ENCODE measurements at regions not wholly inside any gene's neighbourhood (a gene's known extent, or its start where the extent isn't known, plus 50 kb on each side); places are given as distances from the start of the nearest gene placed in this dataset.
A peak's percentile ranks its signal among the peaks of the same experiment; 100 is the strongest.

DNA sequence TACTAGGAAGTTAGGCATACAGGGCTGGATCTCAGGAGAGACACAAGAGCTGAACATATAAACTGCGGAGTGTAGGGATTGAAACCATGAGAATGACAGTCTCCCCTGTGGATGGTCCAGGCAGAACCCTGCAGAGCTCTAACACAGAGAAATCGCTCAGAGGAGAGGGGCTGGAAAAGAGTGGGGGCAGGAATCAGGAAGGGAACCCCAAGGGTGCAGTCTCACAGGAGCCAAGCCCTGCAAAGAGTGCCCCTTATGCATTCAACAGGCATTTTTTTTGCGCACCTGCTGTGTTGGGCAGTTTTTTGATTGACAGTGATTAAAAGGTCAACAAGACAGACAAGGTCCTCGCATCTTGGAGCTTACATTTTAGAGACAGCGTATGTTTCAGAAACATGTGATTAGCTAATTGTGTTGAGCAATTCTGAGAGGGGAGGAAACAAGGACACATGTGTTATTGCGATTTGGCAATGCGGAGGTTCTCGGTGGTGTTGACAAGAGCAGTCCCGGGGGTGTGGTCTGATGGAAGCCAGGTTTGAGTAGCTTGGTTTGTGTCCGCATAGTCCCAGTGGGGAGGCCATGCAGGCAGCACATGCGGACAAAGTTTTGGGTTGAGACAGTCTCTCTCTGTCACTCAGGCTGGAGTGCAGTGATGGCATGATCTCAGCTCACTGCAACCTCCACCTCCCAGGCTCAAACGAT, 182.6 kb upstream of the IRS2 start:
- H3K4me1 ChIP-seq (ENCODE audit: control extremely low read depth in 1 of 4, control insufficient read depth in 4 of 4, insufficient read depth in 4 of 4, low read length in 3 of 4), result no peaks in the 10 kb centered on the region
- no peak overlapping the region for H3K27ac ChIP-seq (ENCODE audit: insufficient read depth in 1 of 2, low read depth in 1 of 2, low read length in 2 of 2, poor library complexity in 1 of 2, severe bottlenecking in 2 of 2)
- no peak overlapping the region for H3K4me3 ChIP-seq (ENCODE audit: control insufficient read depth in 1 of 7, extremely low read depth in 1 of 7, insufficient read depth in 4 of 7, low read depth in 2 of 7, low read length in 6 of 7)
- peaks cover 0 to 4% (median 0%) of the 10 kb centered on the region in 5 experiments for H3K27me3 ChIP-seq (replicated peaks in 2 of 5; ENCODE audit: control insufficient read depth in 4 of 5, insufficient read depth in 5 of 5, low read length in 4 of 5)
- whole genome bisulfite sequencing (ENCODE audit: insufficient coverage), result 95% methylated on average over 12 of the region's 12 CpGs
- DNase-seq, result no peak
- peaks cover 0 to 6% (median 0%) of the 10 kb centered on the region in 5 experiments for H3K9me3 ChIP-seq (ENCODE audit: control extremely low read depth in 1 of 5, control insufficient read depth in 4 of 5, insufficient read depth in 2 of 5, low read depth in 1 of 5, low read length in 4 of 5)
- ChIA-PET POLR2A (no interaction called here), CTCF (interaction anchor here (1.0 kb wide), 1 partner anchor 17 kb away, joined by 3 read pairs; no protein-coding TSS in a partner anchor)
- H3K36me3 ChIP-seq (ENCODE audit: control insufficient read depth in 4 of 4, insufficient read depth in 4 of 4, low read length in 3 of 4), result no peaks in the 10 kb centered on the region

DNA sequence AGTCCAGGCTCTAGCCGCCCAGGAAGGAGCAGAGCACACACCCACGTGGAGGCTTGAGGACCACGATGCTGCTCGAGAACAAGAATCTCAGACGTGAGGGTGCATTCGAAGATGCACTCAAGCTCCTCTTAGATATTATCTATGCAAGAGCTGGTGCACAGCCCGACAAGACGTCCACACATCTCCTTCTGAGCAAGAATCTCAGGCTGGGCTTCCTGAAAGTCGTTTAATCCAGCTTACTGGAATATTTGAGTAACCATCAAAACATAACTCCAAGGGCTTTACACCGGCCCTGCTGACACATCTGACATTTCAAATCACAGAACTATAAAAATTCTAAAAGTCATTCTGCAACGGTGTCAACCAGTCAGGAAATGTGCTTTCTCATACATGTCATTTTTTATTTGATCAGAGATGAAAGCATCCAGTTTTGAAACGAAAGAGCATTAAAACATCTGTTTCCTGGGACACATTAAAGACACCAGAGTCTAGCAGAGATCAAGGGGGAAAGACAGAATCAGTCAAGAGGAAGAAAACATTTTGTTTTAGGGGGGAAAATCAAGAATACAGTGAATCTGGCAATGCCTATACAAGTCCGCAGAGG, 177.7 kb upstream of the IRS2 start:
- Histone ChIP-seq H3K27me3 (replicated peaks in 2 of 5; ENCODE audit: control insufficient read depth in 4 of 5, insufficient read depth in 5 of 5, low read length in 4 of 5) (peaks cover 0 to 16% (median 0%) of the 10 kb centered on the region in 5 experiments), H3K9me3 (ENCODE audit: control extremely low read depth in 1 of 5, control insufficient read depth in 4 of 5, insufficient read depth in 2 of 5, low read depth in 1 of 5, low read length in 4 of 5) (no peaks in the 10 kb centered on the region), H3K27ac (ENCODE audit: insufficient read depth in 1 of 2, low read depth in 1 of 2, low read length in 2 of 2, poor library complexity in 1 of 2, severe bottlenecking in 2 of 2) (no peak overlapping the region), H3K36me3 (ENCODE audit: control insufficient read depth in 4 of 4, insufficient read depth in 4 of 4, low read length in 3 of 4) (no peaks in the 10 kb centered on the region), H3K4me1 (ENCODE audit: control extremely low read depth in 1 of 4, control insufficient read depth in 4 of 4, insufficient read depth in 4 of 4, low read length in 3 of 4) (no peaks in the 10 kb centered on the region), H3K4me3 (ENCODE audit: control insufficient read depth in 1 of 7, extremely low read depth in 1 of 7, insufficient read depth in 4 of 7, low read depth in 2 of 7, low read length in 6 of 7) (no peak overlapping the region)
- WGBS (ENCODE audit: insufficient coverage), result 90% methylated on average over 11 of the region's 13 CpGs
- ChIA-PET CTCF (no interaction called here), POLR2A (no interaction called here)
- peak in 2 of 3 donors; percentile 2 for DNase-seq

DNA sequence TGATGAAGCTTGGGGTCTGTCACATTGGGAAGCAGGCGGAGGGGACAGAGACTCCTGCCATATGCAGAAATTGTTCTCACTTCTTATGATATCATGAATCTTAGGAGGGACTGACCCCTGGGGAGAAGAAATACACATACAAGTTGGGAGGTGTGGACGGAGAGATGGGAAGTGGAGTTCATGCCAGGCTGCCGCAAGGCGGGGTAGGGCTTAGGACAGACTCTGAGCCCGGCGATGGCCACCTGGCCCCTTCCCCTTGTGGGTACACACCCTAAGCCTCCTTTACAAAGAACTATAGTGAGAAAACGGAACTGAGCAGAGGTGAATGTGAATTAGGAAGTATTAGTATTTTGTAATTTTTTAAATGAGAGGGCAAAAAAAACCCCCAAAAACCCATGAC, 177.0 kb upstream of the IRS2 start:
- no peaks in the 10 kb centered on the region for H3K9me3 ChIP-seq (ENCODE audit: control extremely low read depth in 1 of 5, control insufficient read depth in 4 of 5, insufficient read depth in 2 of 5, low read depth in 1 of 5, low read length in 4 of 5)
- ChIA-PET CTCF (no interaction called here), POLR2A (no interaction called here)
- WGBS (ENCODE audit: insufficient coverage), result 94% methylated on average over 5 of the region's 7 CpGs
- H3K36me3 ChIP-seq (ENCODE audit: control insufficient read depth in 4 of 4, insufficient read depth in 4 of 4, low read length in 3 of 4), result no peaks in the 10 kb centered on the region
- H3K4me1 ChIP-seq (ENCODE audit: control extremely low read depth in 1 of 4, control insufficient read depth in 4 of 4, insufficient read depth in 4 of 4, low read length in 3 of 4), result no peaks in the 10 kb centered on the region
- no peak for DNase-seq
- no peak overlapping the region for H3K27ac ChIP-seq (ENCODE audit: insufficient read depth in 1 of 2, low read depth in 1 of 2, low read length in 2 of 2, poor library complexity in 1 of 2, severe bottlenecking in 2 of 2)
- H3K27me3 ChIP-seq (replicated peaks in 2 of 5; ENCODE audit: control insufficient read depth in 4 of 5, insufficient read depth in 5 of 5, low read length in 4 of 5), result peaks cover 0 to 16% (median 0%) of the 10 kb centered on the region in 5 experiments
- no peak overlapping the region for H3K4me3 ChIP-seq (ENCODE audit: control insufficient read depth in 1 of 7, extremely low read depth in 1 of 7, insufficient read depth in 4 of 7, low read depth in 2 of 7, low read length in 6 of 7)

DNA sequence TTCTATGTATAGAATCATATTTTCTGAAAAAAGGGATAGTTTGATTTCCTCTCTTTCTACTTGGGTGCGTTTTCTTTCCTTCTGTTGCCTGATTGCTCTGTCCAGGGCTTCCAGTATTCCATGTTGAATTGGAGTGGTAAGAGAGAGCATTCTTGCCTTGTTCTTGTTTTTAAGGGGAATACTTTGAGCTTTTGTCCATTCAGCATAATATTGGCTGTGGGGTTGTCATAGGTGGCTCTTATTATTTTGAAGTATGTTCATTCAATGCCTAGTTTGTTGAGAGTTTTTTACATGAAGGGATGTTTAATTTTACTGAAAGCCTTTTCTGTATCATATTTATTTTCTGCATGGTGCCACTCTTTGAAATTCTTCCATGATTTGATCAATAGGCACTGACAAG, 173.5 kb upstream of the IRS2 start:
- Histone ChIP-seq H3K4me3 (ENCODE audit: control insufficient read depth in 1 of 7, extremely low read depth in 1 of 7, insufficient read depth in 4 of 7, low read depth in 2 of 7, low read length in 6 of 7) (no peak overlapping the region), H3K36me3 (ENCODE audit: control insufficient read depth in 4 of 4, insufficient read depth in 4 of 4, low read length in 3 of 4) (no peaks in the 10 kb centered on the region), H3K27ac (ENCODE audit: insufficient read depth in 1 of 2, low read depth in 1 of 2, low read length in 2 of 2, poor library complexity in 1 of 2, severe bottlenecking in 2 of 2) (no peak overlapping the region), H3K4me1 (ENCODE audit: control extremely low read depth in 1 of 4, control insufficient read depth in 4 of 4, insufficient read depth in 4 of 4, low read length in 3 of 4) (no peaks in the 10 kb centered on the region), H3K27me3 (replicated peaks in 2 of 5; ENCODE audit: control insufficient read depth in 4 of 5, insufficient read depth in 5 of 5, low read length in 4 of 5) (peaks cover 0 to 14% (median 0%) of the 10 kb centered on the region in 5 experiments), H3K9me3 (ENCODE audit: control extremely low read depth in 1 of 5, control insufficient read depth in 4 of 5, insufficient read depth in 2 of 5, low read depth in 1 of 5, low read length in 4 of 5) (peaks cover 0 to 4% (median 0%) of the 10 kb centered on the region in 5 experiments)
- no CpG with 5 or more reads among the region's 1 CpG for WGBS (ENCODE audit: insufficient coverage)
- DNase-seq, result no peak
- CTCF ChIA-PET, result no interaction called here
- POLR2A ChIA-PET, result no interaction called here

DNA sequence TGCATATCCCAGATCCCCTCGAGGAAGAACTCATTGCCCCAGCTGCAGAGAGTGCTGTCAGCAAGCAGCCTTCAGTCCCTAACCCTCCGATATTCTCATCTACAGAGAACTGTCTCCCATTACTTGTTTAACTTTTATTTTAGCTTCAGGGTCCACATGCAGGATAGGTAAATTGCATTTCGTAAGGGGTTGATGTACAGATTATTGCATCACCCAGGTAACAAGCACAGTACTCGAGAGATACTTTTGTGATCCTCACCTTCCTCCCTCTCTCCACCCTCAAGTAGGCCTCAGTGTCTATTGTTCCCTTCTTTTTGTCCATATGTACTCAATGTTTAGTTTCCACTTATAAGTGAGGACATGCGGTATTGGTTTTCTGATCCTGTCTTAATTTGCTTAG, 171.5 kb upstream of the IRS2 start:
- POLR2A ChIA-PET, result no interaction called here
- no peak overlapping the region for H3K4me3 ChIP-seq (ENCODE audit: control insufficient read depth in 1 of 7, extremely low read depth in 1 of 7, insufficient read depth in 4 of 7, low read depth in 2 of 7, low read length in 6 of 7)

DNA sequence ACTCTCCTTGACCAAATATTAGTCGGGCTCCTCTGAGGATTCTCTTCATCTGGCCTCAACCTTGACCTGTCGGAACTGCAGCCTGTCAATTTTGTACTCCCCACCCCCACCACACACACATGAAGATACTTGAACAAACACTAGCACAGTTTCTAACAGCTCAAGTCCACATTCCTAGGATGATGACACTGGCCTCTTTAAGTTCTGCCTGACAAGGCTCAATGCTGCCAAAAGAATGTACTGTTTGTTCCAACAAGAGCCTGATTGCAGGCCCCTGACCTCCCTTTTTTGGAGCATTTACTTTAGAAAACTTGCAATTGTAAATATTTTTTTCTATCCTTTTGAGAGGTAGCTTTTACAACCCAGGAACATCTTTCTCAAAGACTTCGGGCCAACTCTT, 169.2 kb upstream of the IRS2 start:
- Histone ChIP-seq H3K4me1 (ENCODE audit: control extremely low read depth in 1 of 4, control insufficient read depth in 4 of 4, insufficient read depth in 4 of 4, low read length in 3 of 4) (no peaks in the 10 kb centered on the region), H3K27me3 (replicated peaks in 2 of 5; ENCODE audit: control insufficient read depth in 4 of 5, insufficient read depth in 5 of 5, low read length in 4 of 5) (peaks cover 0 to 2% (median 0%) of the 10 kb centered on the region in 5 experiments), H3K9me3 (ENCODE audit: control extremely low read depth in 1 of 5, control insufficient read depth in 4 of 5, insufficient read depth in 2 of 5, low read depth in 1 of 5, low read length in 4 of 5) (peaks cover 0 to 4% (median 3%) of the 10 kb centered on the region in 5 experiments), H3K27ac (ENCODE audit: insufficient read depth in 1 of 2, low read depth in 1 of 2, low read length in 2 of 2, poor library complexity in 1 of 2, severe bottlenecking in 2 of 2) (no peak overlapping the region), H3K36me3 (ENCODE audit: control insufficient read depth in 4 of 4, insufficient read depth in 4 of 4, low read length in 3 of 4) (no peaks in the 10 kb centered on the region), H3K4me3 (ENCODE audit: control insufficient read depth in 1 of 7, extremely low read depth in 1 of 7, insufficient read depth in 4 of 7, low read depth in 2 of 7, low read length in 6 of 7) (no peak overlapping the region)
- 97% methylated on average over 3 of the region's 3 CpGs for WGBS (ENCODE audit: insufficient coverage)
- ChIA-PET CTCF (no interaction called here), POLR2A (no interaction called here)
- no peak for DNase-seq

More for the DNA sequence above, 171.5 kb upstream of the IRS2 start:
- Histone ChIP-seq H3K27ac (ENCODE audit: insufficient read depth in 1 of 2, low read depth in 1 of 2, low read length in 2 of 2, poor library complexity in 1 of 2, severe bottlenecking in 2 of 2) (no peak overlapping the region), H3K4me1 (ENCODE audit: control extremely low read depth in 1 of 4, control insufficient read depth in 4 of 4, insufficient read depth in 4 of 4, low read length in 3 of 4) (no peaks in the 10 kb centered on the region), H3K9me3 (ENCODE audit: control extremely low read depth in 1 of 5, control insufficient read depth in 4 of 5, insufficient read depth in 2 of 5, low read depth in 1 of 5, low read length in 4 of 5) (peaks cover 0 to 4% (median 0%) of the 10 kb centered on the region in 5 experiments), H3K27me3 (replicated peaks in 2 of 5; ENCODE audit: control insufficient read depth in 4 of 5, insufficient read depth in 5 of 5, low read length in 4 of 5) (peaks cover 0 to 9% (median 0%) of the 10 kb centered on the region in 5 experiments), H3K36me3 (ENCODE audit: control insufficient read depth in 4 of 4, insufficient read depth in 4 of 4, low read length in 3 of 4) (no peaks in the 10 kb centered on the region)
- DNase-seq, result no peak
- 90% methylated on average over 1 of the region's 5 CpGs for whole genome bisulfite sequencing (ENCODE audit: insufficient coverage)
- CTCF ChIA-PET, result no interaction called here

DNA sequence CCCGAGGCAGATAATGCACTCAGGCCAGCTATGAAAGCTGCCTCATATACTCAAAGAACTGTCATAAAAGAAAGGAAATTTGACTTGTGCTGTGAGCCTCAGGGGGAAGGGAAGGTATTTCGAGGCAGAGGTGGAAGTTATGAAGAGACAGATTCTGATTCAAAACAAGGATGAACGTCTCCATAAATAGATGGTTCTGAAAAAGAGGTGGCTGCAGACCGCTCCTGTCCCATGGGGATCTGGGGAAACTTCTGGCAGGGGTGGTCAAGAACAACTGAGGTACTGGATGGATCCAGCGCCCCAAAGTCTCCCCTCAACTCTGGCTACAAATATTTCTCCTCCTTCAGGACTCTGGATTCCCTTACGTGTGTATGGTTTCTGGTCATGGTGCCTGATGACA, 168.1 kb upstream of the IRS2 start:
- no peak for DNase-seq
- Histone ChIP-seq H3K4me1 (ENCODE audit: control extremely low read depth in 1 of 4, control insufficient read depth in 4 of 4, insufficient read depth in 4 of 4, low read length in 3 of 4) (no peaks in the 10 kb centered on the region), H3K27me3 (replicated peaks in 2 of 5; ENCODE audit: control insufficient read depth in 4 of 5, insufficient read depth in 5 of 5, low read length in 4 of 5) (peaks cover 0 to 2% (median 0%) of the 10 kb centered on the region in 5 experiments), H3K4me3 (ENCODE audit: control insufficient read depth in 1 of 7, extremely low read depth in 1 of 7, insufficient read depth in 4 of 7, low read depth in 2 of 7, low read length in 6 of 7) (no peak overlapping the region), H3K36me3 (ENCODE audit: control insufficient read depth in 4 of 4, insufficient read depth in 4 of 4, low read length in 3 of 4) (no peaks in the 10 kb centered on the region), H3K27ac (ENCODE audit: insufficient read depth in 1 of 2, low read depth in 1 of 2, low read length in 2 of 2, poor library complexity in 1 of 2, severe bottlenecking in 2 of 2) (no peak overlapping the region), H3K9me3 (ENCODE audit: control extremely low read depth in 1 of 5, control insufficient read depth in 4 of 5, insufficient read depth in 2 of 5, low read depth in 1 of 5, low read length in 4 of 5) (peaks cover 0 to 4% (median 4%) of the 10 kb centered on the region in 5 experiments)
- WGBS (ENCODE audit: insufficient coverage), result 93% methylated on average over 5 of the region's 6 CpGs
- ChIA-PET CTCF (no interaction called here), POLR2A (no interaction called here)
